Gastroesophageal sphincter (tissue), 4 donors: ENCODE measurements at regions not wholly inside any gene's neighbourhood (a gene's known extent, or its start where the extent isn't known, plus 50 kb on each side); places are given as distances from the start of the nearest gene placed in this dataset.
"Not testable (repeated sequence)": the region's sequence is repeated elsewhere in the genome, so short reads cannot be mapped to it uniquely, and the experiment has no call there.

ENCODE experiments used
- ATAC-seq: fragments of 150-250 bp; one replicate; pipeline ENCODE4 v1.9.1; 2016; ENCODE audit warnings: mild to moderate bottlenecking, moderate library complexity
- H3K27ac ChIP-seq, 4 donors: fragments of 200-600 bp; sonication (generic) in 3 of 4; 1 replicate in 3 of 4; 2 replicates in 1 of 4; pipeline ENCODE4 v1.5.1; 2016 to 2019
- H3K27me3 ChIP-seq: fragments of 200-600 bp; sonication (generic); one replicate; pipeline ENCODE4 v1.5.1; 2019
- H3K36me3 ChIP-seq, 2 donors: fragments of 200-600 bp; sonication (generic); one replicate each; pipeline ENCODE4 v1.5.1; 2019; ENCODE audit warnings: control low read depth in 1 of 2
- H3K4me1 ChIP-seq, 3 donors: fragments of 200-600 bp; sonication (generic); 1 replicate in 2 of 3; 2 replicates in 1 of 3; pipeline ENCODE4 v1.5.1; 2016 to 2019; ENCODE audit warnings: control low read depth in 2 of 3
- H3K4me3 ChIP-seq, 2 donors: fragments of 200-600 bp; sonication (generic); one replicate each; pipeline ENCODE4 v1.5.1; 2019; ENCODE audit warnings: mild to moderate bottlenecking in 1 of 2, moderate library complexity in 1 of 2
- H3K9me3 ChIP-seq, 3 donors: fragments of 200-600 bp; sonication (generic); one replicate each; pipeline ENCODE4 v1.5.1; 2017 to 2019; ENCODE audit warnings: control low read depth in 2 of 3
- EP300 ChIP-seq: sonication (generic); formaldehyde crosslinking; IDR thresholded peaks from one replicate; pipeline ENCODE4 v1.6.1; 2017; ENCODE audit warnings: antibody characterized with exemption, mild to moderate bottlenecking
- POLR2A ChIP-seq, 2 donors: fragments of 450-650 bp; IDR thresholded peaks; one replicate each; pipeline ENCODE4 v1.6.1; 2017; ENCODE audit warnings: antibody characterized with exemption in 2 of 2, mild to moderate bottlenecking in 2 of 2, moderate library complexity in 1 of 2
- POLR2AphosphoS5 ChIP-seq: sonication (generic); formaldehyde crosslinking; IDR thresholded peaks from one replicate; pipeline ENCODE4 v1.6.1; 2017; ENCODE audit warnings: antibody characterized with exemption
- WGBS, 2 donors: methylation state at CpG; one replicate each; pipeline ENCODE4 v1.1.5; 2018; ENCODE audit warnings: low coverage in 1 of 2; 5-methylcytosine and 5-hydroxymethylcytosine counted together
- TF ChIP-seq, protein P1 (sequence below), 4 experiments: fragments of 200-600 bp in 2 of 4; fragments of 450-650 bp in 2 of 4; sonication (generic) in 1 of 4; IDR thresholded peaks; one replicate each; pipeline ENCODE4 v1.5.1; 2017 to 2019; ENCODE audit warnings: antibody characterized with exemption in 4 of 4, mild to moderate bottlenecking in 2 of 4, moderate library complexity in 2 of 4

DNA sequence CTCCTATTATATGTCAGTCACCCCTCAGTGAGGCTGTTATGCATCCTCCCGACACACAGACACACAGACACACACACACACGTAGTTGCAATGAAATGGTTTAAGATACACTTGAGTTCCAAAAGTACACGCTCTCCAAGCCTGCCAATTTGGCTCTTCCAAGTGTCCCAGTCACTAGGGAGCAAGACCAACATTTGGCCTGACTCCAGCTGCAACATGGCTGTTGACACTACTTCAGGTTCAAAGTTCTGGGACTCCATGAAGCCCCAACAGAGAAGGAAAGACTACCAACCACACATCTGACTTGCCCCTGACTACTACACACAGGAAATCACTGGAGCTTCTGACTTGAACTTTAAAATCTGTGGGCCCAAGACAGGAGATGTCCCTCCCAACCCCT lies 128.1 kb upstream of the KCNJ18 start:
- Histone ChIP-seq H3K9me3 (peaks cover 0 to 2% (median 0%) of the 10 kb centered on the region in 3 donors), H3K27me3 (no peaks in the 10 kb centered on the region), H3K36me3 (no peaks in the 10 kb centered on the region), H3K27ac (no peak overlapping the region), H3K4me1 (no peaks in the 10 kb centered on the region), H3K4me3 (no peak overlapping the region)
- no peak for TF ChIP-seq POLR2AphosphoS5
- no peak for TF ChIP-seq EP300
- TF ChIP-seq, protein P1, sequence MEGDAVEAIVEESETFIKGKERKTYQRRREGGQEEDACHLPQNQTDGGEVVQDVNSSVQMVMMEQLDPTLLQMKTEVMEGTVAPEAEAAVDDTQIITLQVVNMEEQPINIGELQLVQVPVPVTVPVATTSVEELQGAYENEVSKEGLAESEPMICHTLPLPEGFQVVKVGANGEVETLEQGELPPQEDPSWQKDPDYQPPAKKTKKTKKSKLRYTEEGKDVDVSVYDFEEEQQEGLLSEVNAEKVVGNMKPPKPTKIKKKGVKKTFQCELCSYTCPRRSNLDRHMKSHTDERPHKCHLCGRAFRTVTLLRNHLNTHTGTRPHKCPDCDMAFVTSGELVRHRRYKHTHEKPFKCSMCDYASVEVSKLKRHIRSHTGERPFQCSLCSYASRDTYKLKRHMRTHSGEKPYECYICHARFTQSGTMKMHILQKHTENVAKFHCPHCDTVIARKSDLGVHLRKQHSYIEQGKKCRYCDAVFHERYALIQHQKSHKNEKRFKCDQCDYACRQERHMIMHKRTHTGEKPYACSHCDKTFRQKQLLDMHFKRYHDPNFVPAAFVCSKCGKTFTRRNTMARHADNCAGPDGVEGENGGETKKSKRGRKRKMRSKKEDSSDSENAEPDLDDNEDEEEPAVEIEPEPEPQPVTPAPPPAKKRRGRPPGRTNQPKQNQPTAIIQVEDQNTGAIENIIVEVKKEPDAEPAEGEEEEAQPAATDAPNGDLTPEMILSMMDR (IDR thresholded peaks at IDR 0.05) = no peak
- TF ChIP-seq POLR2A (IDR thresholded peaks at IDR 0.05) = no peak
- 69% methylated on average over 3 of the region's 3 CpGs; no CpG with 5 or more reads in 1 of the 2 donors for WGBS, 2 donors
- ATAC-seq = no peak

DNA sequence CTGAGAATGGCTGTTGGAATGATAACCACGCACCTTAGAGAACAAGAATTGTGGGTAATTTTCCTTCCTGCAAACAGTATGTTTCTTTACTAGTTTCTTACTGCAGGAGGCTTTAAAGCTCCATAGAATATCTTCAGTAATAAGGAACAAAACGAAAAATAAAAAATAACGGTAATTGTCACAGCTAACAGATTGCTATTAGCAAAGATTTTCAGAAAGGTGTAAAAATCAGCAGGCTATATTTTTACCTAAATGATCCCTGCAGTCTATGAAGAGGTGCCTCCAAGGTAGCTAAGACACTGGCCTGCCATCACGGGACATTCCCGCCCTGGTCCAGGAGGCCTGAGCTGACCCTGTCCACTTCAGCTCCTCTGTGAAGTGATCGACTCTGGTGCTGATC lies 127.6 kb upstream of the KCNJ18 start:
- WGBS, 2 donors = 82 to 90% methylated on average over 3 to 5 of the region's 6 CpGs
- H3K27me3 ChIP-seq, H3K36me3 ChIP-seq, H3K4me3 ChIP-seq, H3K9me3 ChIP-seq, H3K27ac ChIP-seq, ATAC-seq, H3K4me1 ChIP-seq: not testable (repeated sequence)

DNA sequence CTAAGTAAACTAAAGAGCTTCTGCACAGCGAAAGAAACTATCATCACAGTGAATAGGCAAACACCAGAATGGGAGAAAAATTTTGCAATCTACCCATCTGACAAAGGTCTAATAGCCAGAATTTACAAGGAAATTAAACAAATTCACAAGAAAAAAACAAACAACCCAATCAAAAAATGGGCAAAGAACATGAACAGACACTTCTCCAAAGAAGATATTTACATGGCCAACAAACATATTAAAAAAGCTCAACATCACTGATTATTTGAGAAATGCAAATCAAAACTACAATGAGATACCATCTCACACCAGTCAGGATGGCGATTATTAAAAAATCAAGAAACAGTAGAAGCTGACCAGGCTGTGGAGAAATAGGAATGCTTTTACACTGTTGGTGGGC lies 121.9 kb upstream of the KCNJ18 start:
- not testable (repeated sequence) for H3K27ac ChIP-seq, H3K36me3 ChIP-seq, ATAC-seq, H3K4me3 ChIP-seq, H3K27me3 ChIP-seq, H3K9me3 ChIP-seq
- H3K4me1 ChIP-seq = peaks cover 0 to 17% (median 0%) of the 10 kb centered on the region in 3 donors
- WGBS, 2 donors = 59 to 70% methylated on average over 2 of the region's 2 CpGs

DNA sequence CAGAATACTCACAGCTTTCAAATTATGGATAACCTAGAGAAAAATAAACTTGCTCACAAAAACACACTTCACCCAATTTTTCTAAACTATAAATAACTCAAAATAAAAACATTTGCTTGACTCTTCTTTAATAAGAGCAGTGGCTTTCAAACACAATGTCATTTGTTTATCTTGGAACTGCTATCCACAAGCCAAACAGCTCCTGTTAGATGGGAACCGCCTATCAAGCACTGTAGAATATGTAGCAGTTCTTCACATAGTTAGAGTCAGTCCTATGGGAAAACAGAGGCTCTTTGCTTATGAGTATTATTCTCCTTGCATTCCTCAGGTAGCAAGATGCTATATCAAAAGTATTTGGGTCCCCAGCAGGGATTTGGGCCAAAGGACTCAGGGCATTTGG lies 120.2 kb upstream of the KCNJ18 start:
- H3K9me3 ChIP-seq, H3K27ac ChIP-seq, H3K4me3 ChIP-seq, H3K27me3 ChIP-seq, ATAC-seq, H3K36me3 ChIP-seq: not testable (repeated sequence)
- peaks cover 0 to 17% (median 0%) of the 10 kb centered on the region in 3 donors for H3K4me1 ChIP-seq
- 67 to 75% methylated on average over 1 of the region's 1 CpG for WGBS, 2 donors

DNA sequence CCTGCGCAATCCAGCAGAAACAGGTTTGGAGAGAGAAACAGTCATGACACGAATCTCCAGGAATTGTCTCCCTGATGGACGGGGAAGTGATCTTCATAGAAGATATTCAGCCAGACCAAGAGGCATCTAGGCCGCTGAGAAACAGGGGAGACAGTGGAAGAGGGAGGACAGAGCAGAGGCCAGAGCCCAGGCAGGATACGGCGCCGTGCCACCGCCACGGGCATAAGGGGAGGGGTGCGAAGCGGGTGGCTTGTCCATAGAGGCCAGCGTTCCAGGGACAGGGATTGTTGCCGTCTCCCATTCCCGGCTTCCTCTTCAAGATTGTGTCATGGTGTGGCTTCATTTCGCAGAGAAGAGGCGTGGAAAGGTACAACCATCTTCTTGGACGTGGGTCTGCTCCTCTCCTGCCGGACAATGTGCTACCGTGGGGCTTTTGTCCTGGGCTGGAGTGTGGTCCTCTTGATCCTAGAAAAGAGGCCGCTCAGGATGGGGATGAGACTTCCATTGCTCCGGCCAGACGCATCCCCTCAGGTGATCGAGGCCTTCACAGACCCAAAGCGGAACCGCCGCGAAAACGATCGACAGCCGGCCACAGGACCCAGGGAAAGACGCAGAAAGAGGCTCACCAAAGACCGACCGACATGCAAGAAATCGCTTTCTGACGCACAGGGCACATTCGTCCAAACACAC lies 118.9 kb upstream of the KCNJ18 start:
- H3K27ac ChIP-seq, H3K9me3 ChIP-seq, H3K36me3 ChIP-seq, ATAC-seq, H3K27me3 ChIP-seq: not testable (repeated sequence)
- 61 to 100% methylated on average over 2 to 18 of the region's 36 CpGs for WGBS, 2 donors
- H3K4me1 ChIP-seq = peaks cover 0 to 17% (median 0%) of the 10 kb centered on the region in 3 donors
- H3K4me3 ChIP-seq = peak overlapping the region; percentile 43 to 63

DNA sequence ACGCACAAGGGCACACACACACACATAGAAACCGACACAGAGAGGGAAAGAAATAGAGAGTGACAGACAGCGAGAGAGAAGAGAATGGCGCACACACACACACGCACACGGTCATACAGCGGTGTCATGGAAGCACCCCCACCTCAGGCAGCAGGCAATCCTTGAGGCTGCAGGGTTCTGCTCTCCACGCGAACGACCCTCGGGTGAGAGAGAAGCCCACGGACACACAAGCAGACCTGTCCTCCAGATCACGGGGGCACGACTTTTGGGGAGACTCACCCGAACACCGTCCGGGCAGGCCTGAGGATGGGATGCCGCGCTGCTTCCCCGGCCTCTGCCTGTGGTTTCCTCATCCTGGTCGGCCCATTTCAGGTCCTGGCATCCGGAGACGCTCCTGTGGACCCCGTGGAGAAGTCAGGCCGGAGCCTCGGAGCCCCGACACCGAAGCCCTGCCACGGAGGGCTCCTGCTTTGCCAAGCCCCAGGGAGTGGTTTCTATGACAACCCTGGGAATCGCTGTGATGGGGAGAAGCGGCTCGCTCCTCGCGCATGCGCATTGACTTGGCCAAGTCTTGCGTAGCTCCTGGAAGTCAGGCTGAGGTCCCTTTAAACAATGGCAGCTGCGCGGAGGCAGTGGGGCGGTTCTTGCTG lies 118.2 kb upstream of the KCNJ18 start:
- H3K36me3 ChIP-seq = no peaks in the 10 kb centered on the region
- TF ChIP-seq EP300 (no peak), POLR2AphosphoS5 (no peak), POLR2A (IDR thresholded peaks at IDR 0.05) (no peak)
- TF ChIP-seq, protein P1 (IDR thresholded peaks at IDR 0.05) = no peak
- H3K27ac ChIP-seq = peak overlapping the region in 2 of 4 donors; percentile 64 to 65
- no peaks in the 10 kb centered on the region for H3K9me3 ChIP-seq
- peaks cover 0 to 17% (median 0%) of the 10 kb centered on the region in 3 donors for H3K4me1 ChIP-seq
- H3K27me3 ChIP-seq = no peaks in the 10 kb centered on the region
- peak overlapping the region; percentile 43 to 63 for H3K4me3 ChIP-seq
- ATAC-seq = peak; percentile 74
- WGBS, 2 donors = 25% methylated on average over 5 of the region's 39 CpGs; no CpG with 5 or more reads in 1 of the 2 donors

DNA sequence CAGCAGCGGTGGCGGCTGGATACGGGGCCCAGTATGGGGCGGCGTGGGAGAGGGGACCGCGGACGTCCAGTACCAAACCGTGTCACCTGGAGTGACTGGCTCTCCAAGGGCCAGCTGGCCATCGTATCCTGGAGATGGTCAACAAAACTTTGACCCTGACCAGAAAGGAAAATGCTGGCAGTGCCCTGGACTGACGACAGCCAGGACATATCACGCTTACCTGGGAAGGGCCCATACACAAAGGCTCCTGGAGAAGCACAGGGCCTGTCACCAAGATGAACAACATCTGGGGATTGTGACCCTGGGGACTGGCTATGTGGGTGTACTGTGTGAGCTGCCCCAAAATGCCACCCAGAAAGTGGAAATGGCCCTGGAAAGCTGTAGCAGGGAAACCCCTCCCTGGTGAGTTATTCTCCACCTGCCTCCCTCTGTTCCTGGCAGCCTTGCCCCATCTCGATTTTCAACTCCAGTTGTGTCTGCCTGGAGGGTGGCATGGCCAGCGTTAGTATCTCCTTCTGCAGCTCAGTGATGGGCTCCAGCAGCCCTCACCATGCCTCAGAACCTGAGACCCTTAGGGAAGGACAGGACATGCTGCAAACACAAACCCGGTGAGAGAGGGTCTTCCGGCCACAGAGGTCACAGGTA lies 117.6 kb upstream of the KCNJ18 start:
- H3K36me3 ChIP-seq, H3K27me3 ChIP-seq, H3K27ac ChIP-seq, H3K9me3 ChIP-seq: not testable (repeated sequence)
- 70% methylated on average over 3 of the region's 16 CpGs; no CpG with 5 or more reads in 1 of the 2 donors for WGBS, 2 donors
- peaks cover 0 to 17% (median 0%) of the 10 kb centered on the region in 3 donors for H3K4me1 ChIP-seq
- ATAC-seq = peak; percentile 16
- H3K4me3 ChIP-seq = peak overlapping the region; percentile 43 to 63

DNA sequence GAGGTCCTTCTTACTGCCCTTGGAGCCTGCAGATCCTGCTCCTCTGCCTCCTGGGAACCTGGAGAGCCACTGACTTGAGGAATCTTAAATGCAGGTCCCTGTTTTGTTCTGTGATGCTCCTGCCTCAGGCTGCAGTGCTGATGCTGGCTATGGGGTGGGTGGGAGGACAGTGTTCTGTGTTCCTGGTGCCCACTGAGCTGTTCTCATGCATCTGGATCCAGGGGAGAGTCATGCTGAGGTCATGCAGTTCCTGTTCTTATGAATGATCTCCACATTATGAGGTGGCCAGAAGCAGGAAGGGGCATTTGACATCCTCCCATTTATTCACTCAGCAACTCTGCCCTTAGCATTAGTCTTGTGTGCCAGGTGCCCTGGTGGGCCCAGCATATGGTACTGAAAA lies 113.5 kb upstream of the KCNJ18 start:
- ATAC-seq, H3K36me3 ChIP-seq, H3K27ac ChIP-seq, H3K4me1 ChIP-seq, H3K9me3 ChIP-seq, H3K27me3 ChIP-seq, H3K4me3 ChIP-seq: not testable (repeated sequence)
